ENCODE measurements at regions not wholly inside any gene's neighbourhood (a gene's known extent, or its start where the extent isn't known, plus 50 kb on each side); places are given as distances from the start of the nearest gene placed in this dataset.

DNA sequence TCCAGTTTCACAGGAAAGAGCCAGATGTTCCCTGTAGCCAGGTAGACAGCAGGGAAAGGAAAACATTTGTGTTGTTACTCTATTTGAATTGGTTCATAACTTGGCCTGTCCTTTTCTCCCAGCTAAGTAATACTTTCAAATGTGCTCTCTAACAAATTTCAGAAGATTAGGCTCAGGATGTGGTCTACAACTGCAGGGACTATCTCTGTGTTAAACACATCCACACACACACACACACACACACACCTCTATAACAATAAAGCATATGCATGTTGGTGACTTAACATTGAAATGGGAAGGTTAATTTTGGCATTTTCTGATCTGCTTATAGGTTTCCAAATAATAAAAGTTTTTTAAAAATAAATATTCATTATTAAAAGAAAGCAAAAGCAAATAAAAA is 316.0 kb upstream of the ARGLU1 start (continued):
- TF ChIP-seq, protein P1, sequence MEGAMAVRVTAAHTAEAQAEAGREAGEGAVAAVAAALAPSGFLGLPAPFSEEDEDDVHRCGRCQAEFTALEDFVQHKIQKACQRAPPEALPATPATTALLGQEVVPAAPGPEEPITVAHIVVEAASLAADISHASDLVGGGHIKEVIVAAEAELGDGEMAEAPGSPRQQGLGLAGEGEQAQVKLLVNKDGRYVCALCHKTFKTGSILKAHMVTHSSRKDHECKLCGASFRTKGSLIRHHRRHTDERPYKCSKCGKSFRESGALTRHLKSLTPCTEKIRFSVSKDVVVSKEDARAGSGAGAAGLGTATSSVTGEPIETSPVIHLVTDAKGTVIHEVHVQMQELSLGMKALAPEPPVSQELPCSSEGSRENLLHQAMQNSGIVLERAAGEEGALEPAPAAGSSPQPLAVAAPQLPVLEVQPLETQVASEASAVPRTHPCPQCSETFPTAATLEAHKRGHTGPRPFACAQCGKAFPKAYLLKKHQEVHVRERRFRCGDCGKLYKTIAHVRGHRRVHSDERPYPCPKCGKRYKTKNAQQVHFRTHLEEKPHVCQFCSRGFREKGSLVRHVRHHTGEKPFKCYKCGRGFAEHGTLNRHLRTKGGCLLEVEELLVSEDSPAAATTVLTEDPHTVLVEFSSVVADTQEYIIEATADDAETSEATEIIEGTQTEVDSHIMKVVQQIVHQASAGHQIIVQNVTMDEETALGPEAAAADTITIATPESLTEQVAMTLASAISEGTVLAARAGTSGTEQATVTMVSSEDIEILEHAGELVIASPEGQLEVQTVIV (CRISPR knock-in tag; IDR thresholded peaks at IDR 0.05; ENCODE audit: borderline replicate concordance) = no peak

DNA sequence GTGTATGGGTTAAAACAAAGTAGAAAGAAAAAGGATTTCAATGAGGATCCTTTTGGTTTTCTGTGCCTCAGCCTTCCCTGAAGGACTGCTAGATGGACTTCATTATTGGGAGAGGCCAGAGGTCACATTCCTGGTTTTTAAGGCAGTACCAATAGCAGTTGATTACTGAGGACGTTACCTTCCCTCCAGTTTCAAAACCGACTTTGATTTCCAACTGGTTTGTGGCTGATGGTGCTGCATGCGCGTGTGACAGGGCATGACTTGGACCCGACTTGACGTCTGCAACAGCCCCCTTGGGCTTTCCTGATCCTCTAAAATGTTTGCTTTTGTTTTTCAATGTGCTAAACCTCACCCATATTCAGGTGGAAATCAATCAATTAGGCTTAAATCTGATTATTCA is 314.3 kb upstream of the ARGLU1 start:
- DNase-seq (ENCODE audit: extremely low read depth in 1 of 4, low spot score in 3 of 4) (no peak), FAIRE-seq (no peak), ATAC-seq (no peak)
- no peak overlapping the region for H2AFZ ChIP-seq (ENCODE audit: low read depth, low read length)
- no peaks in the 10 kb centered on the region for H3K36me3 ChIP-seq (ENCODE audit: control insufficient read depth, insufficient read depth, low read length)
- H3K9me1 ChIP-seq (ENCODE audit: control insufficient read depth, insufficient read depth, low read length) = no peaks in the 10 kb centered on the region
- WGBS (ENCODE audit: insufficient coverage, low coverage, missing lambda C conversion rate) = 0% methylated on average over 6 of the region's 6 CpGs
- intact Hi-C loops (cut with micrococcal nuclease) (no loop called here), in situ Hi-C loops (cut with MboI) (no loop called here)
- H3K79me2 ChIP-seq (ENCODE audit: control insufficient read depth, insufficient read depth, low read length) = no peaks in the 10 kb centered on the region
- no peaks in the 10 kb centered on the region for H3K27me3 ChIP-seq (ENCODE audit: control insufficient read depth in 2 of 2, insufficient read depth in 2 of 2, low read length in 2 of 2)
- H3K4me3 ChIP-seq = no peak overlapping the region
- no peaks in the 10 kb centered on the region for H3K9me3 ChIP-seq (replicated peaks; ENCODE audit: control insufficient read depth, insufficient read depth, low read depth, low read length)
- H3K4me1 ChIP-seq (replicated peaks in 1 of 2; ENCODE audit: control insufficient read depth in 2 of 2, insufficient read depth in 2 of 2, low read length in 2 of 2) = no peaks in the 10 kb centered on the region
- ChIA-PET POLR2A (no interaction called here), CTCF (ENCODE audit: low intra/inter-chr PET ratio) (no interaction called here)
- H3K4me2 ChIP-seq (ENCODE audit: insufficient read depth, low read length) = no peak overlapping the region
- BruUV-seq (replicated peaks) = no TSS peak
- H4K20me1 ChIP-seq (replicated peaks; ENCODE audit: control insufficient read depth, insufficient read depth, low read length) = no peaks in the 10 kb centered on the region
- H3K27ac ChIP-seq (ENCODE audit: extremely low read depth, low read depth, low read length) = no peak overlapping the region
- H3K9ac ChIP-seq (ENCODE audit: insufficient read depth in 1 of 2, low read depth in 2 of 2, low read length in 2 of 2) = no peak overlapping the region
- no peak for TF ChIP-seq ZNF696 (CRISPR knock-in tag; conservative IDR thresholded peaks at IDR 0.05)
- no peak for TF ChIP-seq EWSR1 (IDR thresholded peaks at IDR 0.05; ENCODE audit: borderline replicate concordance, low read depth, partially characterized antibody)
- no peak for TF ChIP-seq MTA3 (IDR thresholded peaks at IDR 0.05; ENCODE audit: borderline replicate concordance)
- TF ChIP-seq, protein P2, sequence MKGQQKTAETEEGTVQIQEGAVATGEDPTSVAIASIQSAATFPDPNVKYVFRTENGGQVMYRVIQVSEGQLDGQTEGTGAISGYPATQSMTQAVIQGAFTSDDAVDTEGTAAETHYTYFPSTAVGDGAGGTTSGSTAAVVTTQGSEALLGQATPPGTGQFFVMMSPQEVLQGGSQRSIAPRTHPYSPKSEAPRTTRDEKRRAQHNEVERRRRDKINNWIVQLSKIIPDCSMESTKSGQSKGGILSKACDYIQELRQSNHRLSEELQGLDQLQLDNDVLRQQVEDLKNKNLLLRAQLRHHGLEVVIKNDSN (CRISPR knock-in tag; IDR thresholded peaks at IDR 0.05) = no peak
- TF ChIP-seq, protein P3, sequence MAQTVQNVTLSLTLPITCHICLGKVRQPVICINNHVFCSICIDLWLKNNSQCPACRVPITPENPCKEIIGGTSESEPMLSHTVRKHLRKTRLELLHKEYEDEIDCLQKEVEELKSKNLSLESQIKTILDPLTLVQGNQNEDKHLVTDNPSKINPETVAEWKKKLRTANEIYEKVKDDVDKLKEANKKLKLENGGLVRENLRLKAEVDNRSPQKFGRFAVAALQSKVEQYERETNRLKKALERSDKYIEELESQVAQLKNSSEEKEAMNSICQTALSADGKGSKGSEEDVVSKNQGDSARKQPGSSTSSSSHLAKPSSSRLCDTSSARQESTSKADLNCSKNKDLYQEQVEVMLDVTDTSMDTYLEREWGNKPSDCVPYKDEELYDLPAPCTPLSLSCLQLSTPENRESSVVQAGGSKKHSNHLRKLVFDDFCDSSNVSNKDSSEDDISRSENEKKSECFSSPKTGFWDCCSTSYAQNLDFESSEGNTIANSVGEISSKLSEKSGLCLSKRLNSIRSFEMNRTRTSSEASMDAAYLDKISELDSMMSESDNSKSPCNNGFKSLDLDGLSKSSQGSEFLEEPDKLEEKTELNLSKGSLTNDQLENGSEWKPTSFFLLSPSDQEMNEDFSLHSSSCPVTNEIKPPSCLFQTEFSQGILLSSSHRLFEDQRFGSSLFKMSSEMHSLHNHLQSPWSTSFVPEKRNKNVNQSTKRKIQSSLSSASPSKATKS (CRISPR knock-in tag; IDR thresholded peaks at IDR 0.05) = no peak
- no peak for TF ChIP-seq ZFPM2 (CRISPR knock-in tag; IDR thresholded peaks at IDR 0.05)
- TF ChIP-seq TEAD4 (IDR thresholded peaks at IDR 0.05; ENCODE audit: low read length) = no peak
- no peak for TF ChIP-seq TEAD4 (CRISPR knock-in tag; IDR thresholded peaks at IDR 0.05; ENCODE audit: borderline replicate concordance)
- TF ChIP-seq NCOA6 (IDR thresholded peaks at IDR 0.05) = no peak
- TF ChIP-seq, protein P4, sequence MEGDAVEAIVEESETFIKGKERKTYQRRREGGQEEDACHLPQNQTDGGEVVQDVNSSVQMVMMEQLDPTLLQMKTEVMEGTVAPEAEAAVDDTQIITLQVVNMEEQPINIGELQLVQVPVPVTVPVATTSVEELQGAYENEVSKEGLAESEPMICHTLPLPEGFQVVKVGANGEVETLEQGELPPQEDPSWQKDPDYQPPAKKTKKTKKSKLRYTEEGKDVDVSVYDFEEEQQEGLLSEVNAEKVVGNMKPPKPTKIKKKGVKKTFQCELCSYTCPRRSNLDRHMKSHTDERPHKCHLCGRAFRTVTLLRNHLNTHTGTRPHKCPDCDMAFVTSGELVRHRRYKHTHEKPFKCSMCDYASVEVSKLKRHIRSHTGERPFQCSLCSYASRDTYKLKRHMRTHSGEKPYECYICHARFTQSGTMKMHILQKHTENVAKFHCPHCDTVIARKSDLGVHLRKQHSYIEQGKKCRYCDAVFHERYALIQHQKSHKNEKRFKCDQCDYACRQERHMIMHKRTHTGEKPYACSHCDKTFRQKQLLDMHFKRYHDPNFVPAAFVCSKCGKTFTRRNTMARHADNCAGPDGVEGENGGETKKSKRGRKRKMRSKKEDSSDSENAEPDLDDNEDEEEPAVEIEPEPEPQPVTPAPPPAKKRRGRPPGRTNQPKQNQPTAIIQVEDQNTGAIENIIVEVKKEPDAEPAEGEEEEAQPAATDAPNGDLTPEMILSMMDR (IDR thresholded peaks at IDR 0.05 in 2 of 3, conservative IDR thresholded peaks at IDR 0.05 in 1 of 3; ENCODE audit: insufficient read depth in 2 of 3, low read depth in 1 of 3, low read length in 3 of 3) = no peak
- TF ChIP-seq, protein P5, sequence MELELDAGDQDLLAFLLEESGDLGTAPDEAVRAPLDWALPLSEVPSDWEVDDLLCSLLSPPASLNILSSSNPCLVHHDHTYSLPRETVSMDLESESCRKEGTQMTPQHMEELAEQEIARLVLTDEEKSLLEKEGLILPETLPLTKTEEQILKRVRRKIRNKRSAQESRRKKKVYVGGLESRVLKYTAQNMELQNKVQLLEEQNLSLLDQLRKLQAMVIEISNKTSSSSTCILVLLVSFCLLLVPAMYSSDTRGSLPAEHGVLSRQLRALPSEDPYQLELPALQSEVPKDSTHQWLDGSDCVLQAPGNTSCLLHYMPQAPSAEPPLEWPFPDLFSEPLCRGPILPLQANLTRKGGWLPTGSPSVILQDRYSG (tag; conservative IDR thresholded peaks at IDR 0.05; ENCODE audit: low read depth) = no peak

All from K562 (cell line).